ENCODE measurements at regions not wholly inside any gene's neighbourhood (a gene's known extent, or its start where the extent isn't known, plus 50 kb on each side); places are given as distances from the start of the nearest gene placed in this dataset.

GRCh38 chr6:119717942-119718341 lies 368.4 kb upstream of the MAN1A1 start:
- Mint-ChIP-seq H3K9me3 (peaks cover 6% of the 10 kb centered on the region), H3K27me3 (ENCODE audit: low read depth, poor library complexity) (no peaks in the 10 kb centered on the region), H3K4me3 (no peak overlapping the region), H3K36me3 (ENCODE audit: low read depth) (no peaks in the 10 kb centered on the region), H3K4me1 (peaks cover 9% of the 10 kb centered on the region), H3K27ac (no peak overlapping the region)
- DNase-seq, result no peak
- TF ChIP-seq, protein P1, sequence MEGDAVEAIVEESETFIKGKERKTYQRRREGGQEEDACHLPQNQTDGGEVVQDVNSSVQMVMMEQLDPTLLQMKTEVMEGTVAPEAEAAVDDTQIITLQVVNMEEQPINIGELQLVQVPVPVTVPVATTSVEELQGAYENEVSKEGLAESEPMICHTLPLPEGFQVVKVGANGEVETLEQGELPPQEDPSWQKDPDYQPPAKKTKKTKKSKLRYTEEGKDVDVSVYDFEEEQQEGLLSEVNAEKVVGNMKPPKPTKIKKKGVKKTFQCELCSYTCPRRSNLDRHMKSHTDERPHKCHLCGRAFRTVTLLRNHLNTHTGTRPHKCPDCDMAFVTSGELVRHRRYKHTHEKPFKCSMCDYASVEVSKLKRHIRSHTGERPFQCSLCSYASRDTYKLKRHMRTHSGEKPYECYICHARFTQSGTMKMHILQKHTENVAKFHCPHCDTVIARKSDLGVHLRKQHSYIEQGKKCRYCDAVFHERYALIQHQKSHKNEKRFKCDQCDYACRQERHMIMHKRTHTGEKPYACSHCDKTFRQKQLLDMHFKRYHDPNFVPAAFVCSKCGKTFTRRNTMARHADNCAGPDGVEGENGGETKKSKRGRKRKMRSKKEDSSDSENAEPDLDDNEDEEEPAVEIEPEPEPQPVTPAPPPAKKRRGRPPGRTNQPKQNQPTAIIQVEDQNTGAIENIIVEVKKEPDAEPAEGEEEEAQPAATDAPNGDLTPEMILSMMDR (IDR thresholded peaks at IDR 0.05), result no peak

- TF ChIP-seq, protein P1 (IDR thresholded peaks at IDR 0.05), result no peak
- peaks cover 3% of the 10 kb centered on the region for H3K9me3 Mint-ChIP-seq
- H3K27ac Mint-ChIP-seq, result no peak overlapping the region
- H3K4me1 Mint-ChIP-seq, result peaks cover 9% of the 10 kb centered on the region
- H3K36me3 Mint-ChIP-seq (ENCODE audit: low read depth), result no peaks in the 10 kb centered on the region
- no peak for DNase-seq
- no peak overlapping the region for H3K4me3 Mint-ChIP-seq
- no peaks in the 10 kb centered on the region for H3K27me3 Mint-ChIP-seq (ENCODE audit: low read depth, poor library complexity)
These were observed 367.2 kb upstream of the MAN1A1 start for GRCh38 chr6:119716668-119717270.

DNA sequence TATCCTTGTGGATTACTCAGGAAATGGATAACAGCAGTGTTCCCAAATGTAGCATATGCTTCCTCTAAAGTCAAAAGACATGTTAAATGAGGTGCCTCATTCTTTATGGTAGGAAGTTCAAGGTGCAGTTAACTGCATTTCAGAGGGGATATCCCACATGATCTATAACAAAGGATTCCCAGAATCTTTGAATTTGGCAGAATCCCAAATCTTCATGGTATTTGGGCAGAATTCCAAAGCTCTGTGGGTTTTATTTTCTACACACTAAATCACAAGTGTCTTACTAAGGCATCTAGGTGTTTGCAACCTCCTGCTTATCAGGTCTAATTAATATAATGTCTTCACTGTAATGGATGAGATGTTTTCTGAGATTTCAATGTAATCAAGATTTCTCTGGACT lies 364.3 kb upstream of the MAN1A1 start:
- no peak overlapping the region for H3K27ac Mint-ChIP-seq
- no peaks in the 10 kb centered on the region for H3K36me3 Mint-ChIP-seq (ENCODE audit: low read depth)
- H3K4me1 Mint-ChIP-seq, result peaks cover 8% of the 10 kb centered on the region
- peaks cover 3% of the 10 kb centered on the region for H3K9me3 Mint-ChIP-seq
- H3K4me3 Mint-ChIP-seq, result no peak overlapping the region
- no peaks in the 10 kb centered on the region for H3K27me3 Mint-ChIP-seq (ENCODE audit: low read depth, poor library complexity)
- no peak for DNase-seq
- TF ChIP-seq, protein P1 (IDR thresholded peaks at IDR 0.05), result no peak

- no peaks in the 10 kb centered on the region for H3K36me3 Mint-ChIP-seq (ENCODE audit: low read depth)
- H3K27me3 Mint-ChIP-seq (ENCODE audit: low read depth, poor library complexity), result no peaks in the 10 kb centered on the region
- no peak for DNase-seq
- H3K9me3 Mint-ChIP-seq, result no peaks in the 10 kb centered on the region
- TF ChIP-seq, protein P1 (IDR thresholded peaks at IDR 0.05), result no peak
- H3K4me1 Mint-ChIP-seq, result peaks cover 9% of the 10 kb centered on the region
- H3K4me3 Mint-ChIP-seq, result no peak overlapping the region
- H3K27ac Mint-ChIP-seq, result no peak overlapping the region
These were observed 337.1 kb upstream of the MAN1A1 start for GRCh38 chr6:119686644-119687043.

DNA sequence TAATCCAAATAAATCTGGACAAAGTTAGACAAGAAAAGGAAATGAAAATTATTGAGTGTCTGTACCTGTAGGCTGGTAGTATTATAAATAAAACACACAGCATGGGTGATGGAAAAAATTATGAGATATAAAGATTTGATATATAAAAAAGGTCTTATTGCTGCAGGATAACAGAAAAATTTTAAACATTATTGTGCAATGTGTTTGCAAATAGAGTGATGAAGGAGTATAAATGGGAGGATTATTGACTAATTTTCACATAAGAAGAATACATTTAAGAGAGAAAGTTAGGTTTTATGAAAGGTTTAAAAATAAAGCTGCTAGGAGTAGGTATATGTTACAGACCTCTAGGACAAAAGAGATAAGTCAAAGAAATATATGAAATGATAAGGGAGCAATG lies 336.7 kb upstream of the MAN1A1 start:
- Mint-ChIP-seq H3K4me3 (no peak overlapping the region), H3K27ac (no peak overlapping the region), H3K36me3 (ENCODE audit: low read depth) (no peaks in the 10 kb centered on the region), H3K4me1 (peaks cover 9% of the 10 kb centered on the region), H3K27me3 (ENCODE audit: low read depth, poor library complexity) (no peaks in the 10 kb centered on the region), H3K9me3 (no peaks in the 10 kb centered on the region)
- TF ChIP-seq, protein P1 (IDR thresholded peaks at IDR 0.05), result no peak
- no peak for DNase-seq

- Mint-ChIP-seq H3K27ac (no peak overlapping the region), H3K27me3 (ENCODE audit: low read depth, poor library complexity) (no peaks in the 10 kb centered on the region), H3K36me3 (ENCODE audit: low read depth) (no peaks in the 10 kb centered on the region), H3K4me3 (no peak overlapping the region), H3K4me1 (peaks cover 9% of the 10 kb centered on the region), H3K9me3 (no peaks in the 10 kb centered on the region)
- DNase-seq, result no peak
- TF ChIP-seq, protein P1 (IDR thresholded peaks at IDR 0.05), result no peak
These were observed 334.1 kb upstream of the MAN1A1 start for GRCh38 chr6:119683671-119684070.
